ENCODE measurements at regions not wholly inside any gene's neighbourhood (a gene's known extent, or its start where the extent isn't known, plus 50 kb on each side); places are given as distances from the start of the nearest gene placed in this dataset.

GRCh38 chr5:147160902-147161700, 73.7 kb upstream of the STK32A start:
- no peaks in the 10 kb centered on the region for H3K4me1 ChIP-seq (ENCODE audit: control insufficient read depth, insufficient read depth, low read length)
- DNase-seq (ENCODE audit: low read depth, low spot score), result no peak

GRCh38 chr5:147162740-147163139, 72.1 kb upstream of the STK32A start:
- H3K36me3 ChIP-seq (ENCODE audit: control insufficient read depth, insufficient read depth, low read length), result no peaks in the 10 kb centered on the region
- H3K27me3 ChIP-seq (ENCODE audit: control insufficient read depth, insufficient read depth, low read length), result no peaks in the 10 kb centered on the region
- no peaks in the 10 kb centered on the region for H3K9me3 ChIP-seq (ENCODE audit: control insufficient read depth, insufficient read depth, low read length)
- no peak overlapping the region for H3K27ac ChIP-seq (ENCODE audit: low read length)
- H3K4me3 ChIP-seq (ENCODE audit: low read length), result no peak overlapping the region
- no peak for DNase-seq (ENCODE audit: low read depth, low spot score)
- H3K4me1 ChIP-seq (ENCODE audit: control insufficient read depth, insufficient read depth, low read length), result no peaks in the 10 kb centered on the region
- no CpG with 5 or more reads among the region's 7 CpGs for WGBS (ENCODE audit: insufficient coverage, insufficient read length)

More at GRCh38 chr5:147160902-147161700, 73.7 kb upstream of the STK32A start:
- Histone ChIP-seq H3K9me3 (ENCODE audit: control insufficient read depth, insufficient read depth, low read length) (no peaks in the 10 kb centered on the region), H3K27me3 (ENCODE audit: control insufficient read depth, insufficient read depth, low read length) (no peaks in the 10 kb centered on the region), H3K27ac (ENCODE audit: low read length) (no peak overlapping the region), H3K36me3 (ENCODE audit: control insufficient read depth, insufficient read depth, low read length) (no peaks in the 10 kb centered on the region), H3K4me3 (ENCODE audit: low read length) (no peak overlapping the region)
- no CpG with 5 or more reads among the region's 3 CpGs for WGBS (ENCODE audit: insufficient coverage, insufficient read length)

DNA sequence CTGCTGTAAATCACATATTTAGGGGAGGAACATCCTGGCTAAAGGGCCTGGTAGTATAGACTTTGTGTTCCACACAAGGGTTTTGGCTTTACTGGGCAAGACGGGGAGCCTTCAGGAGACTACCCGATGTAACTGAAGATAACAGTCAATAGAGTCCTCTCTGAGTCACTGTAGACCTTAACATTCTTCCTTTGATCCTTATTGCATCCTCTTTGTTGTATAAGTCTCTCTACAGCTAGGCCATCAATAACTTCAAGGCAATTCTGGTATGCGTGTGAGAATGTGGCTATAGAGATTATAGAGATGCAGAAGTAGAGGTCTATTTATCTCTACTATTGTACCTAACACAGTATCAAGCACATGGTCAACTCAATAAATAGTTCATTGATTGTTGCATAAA, 67.3 kb upstream of the STK32A start:
- H3K9me3 ChIP-seq (ENCODE audit: control insufficient read depth, insufficient read depth, low read length), result no peaks in the 10 kb centered on the region
- no peaks in the 10 kb centered on the region for H3K36me3 ChIP-seq (ENCODE audit: control insufficient read depth, insufficient read depth, low read length)
- no CpG with 5 or more reads among the region's 3 CpGs for WGBS (ENCODE audit: insufficient coverage, insufficient read length)
- H3K4me3 ChIP-seq (ENCODE audit: low read length), result no peak overlapping the region
- H3K4me1 ChIP-seq (ENCODE audit: control insufficient read depth, insufficient read depth, low read length), result no peaks in the 10 kb centered on the region
- no peaks in the 10 kb centered on the region for H3K27me3 ChIP-seq (ENCODE audit: control insufficient read depth, insufficient read depth, low read length)
- no peak overlapping the region for H3K27ac ChIP-seq (ENCODE audit: low read length)
- DNase-seq (ENCODE audit: low read depth, low spot score), result no peak

- H3K9me3 ChIP-seq (ENCODE audit: control insufficient read depth, insufficient read depth, low read length), result no peaks in the 10 kb centered on the region
- no peak overlapping the region for H3K27ac ChIP-seq (ENCODE audit: low read length)
- no peaks in the 10 kb centered on the region for H3K36me3 ChIP-seq (ENCODE audit: control insufficient read depth, insufficient read depth, low read length)
- no peak overlapping the region for H3K4me3 ChIP-seq (ENCODE audit: low read length)
- H3K4me1 ChIP-seq (ENCODE audit: control insufficient read depth, insufficient read depth, low read length), result no peaks in the 10 kb centered on the region
- WGBS (ENCODE audit: insufficient coverage, insufficient read length), result no CpG with 5 or more reads among the region's 4 CpGs
- DNase-seq (ENCODE audit: low read depth, low spot score), result no peak
- H3K27me3 ChIP-seq (ENCODE audit: control insufficient read depth, insufficient read depth, low read length), result no peaks in the 10 kb centered on the region
These were observed 66.1 kb upstream of the STK32A start for GRCh38 chr5:147168578-147169327.

GRCh38 chr5:147169399-147169798, 65.4 kb upstream of the STK32A start:
- no peak for DNase-seq (ENCODE audit: low read depth, low spot score)
- Histone ChIP-seq H3K4me3 (ENCODE audit: low read length) (no peak overlapping the region), H3K27me3 (ENCODE audit: control insufficient read depth, insufficient read depth, low read length) (no peaks in the 10 kb centered on the region), H3K36me3 (ENCODE audit: control insufficient read depth, insufficient read depth, low read length) (no peaks in the 10 kb centered on the region), H3K27ac (ENCODE audit: low read length) (no peak overlapping the region), H3K4me1 (ENCODE audit: control insufficient read depth, insufficient read depth, low read length) (no peaks in the 10 kb centered on the region), H3K9me3 (ENCODE audit: control insufficient read depth, insufficient read depth, low read length) (no peaks in the 10 kb centered on the region)

- Histone ChIP-seq H3K36me3 (ENCODE audit: control insufficient read depth, insufficient read depth, low read length) (no peaks in the 10 kb centered on the region), H3K9me3 (ENCODE audit: control insufficient read depth, insufficient read depth, low read length) (no peaks in the 10 kb centered on the region), H3K27ac (ENCODE audit: low read length) (no peak overlapping the region), H3K27me3 (ENCODE audit: control insufficient read depth, insufficient read depth, low read length) (no peaks in the 10 kb centered on the region), H3K4me1 (ENCODE audit: control insufficient read depth, insufficient read depth, low read length) (no peaks in the 10 kb centered on the region), H3K4me3 (ENCODE audit: low read length) (no peak overlapping the region)
- DNase-seq (ENCODE audit: low read depth, low spot score), result no peak
- WGBS (ENCODE audit: insufficient coverage, insufficient read length), result no CpG with 5 or more reads among the region's 3 CpGs
These were observed 64.9 kb upstream of the STK32A start for GRCh38 chr5:147169901-147170300.

DNA sequence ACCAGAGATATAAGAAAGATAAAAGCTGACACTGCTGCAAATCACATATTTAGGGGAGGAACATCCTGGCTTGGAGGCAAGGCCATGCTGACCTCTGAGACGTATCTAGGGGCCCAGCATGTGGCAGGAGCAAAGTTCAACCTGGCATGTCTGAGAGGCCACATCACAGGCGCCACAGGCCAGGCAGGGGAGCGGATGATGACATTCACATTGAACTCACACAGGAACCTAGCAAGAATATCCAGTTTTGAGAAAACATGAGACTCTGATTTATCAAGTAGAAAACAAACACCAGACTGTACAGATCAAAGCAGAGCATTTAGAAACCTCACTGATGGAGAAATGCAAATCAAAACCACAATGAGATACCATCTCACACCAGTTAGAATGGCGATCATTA, 64.2 kb upstream of the STK32A start:
- no peak overlapping the region for H3K27ac ChIP-seq (ENCODE audit: low read length)
- H3K27me3 ChIP-seq (ENCODE audit: control insufficient read depth, insufficient read depth, low read length), result no peaks in the 10 kb centered on the region
- WGBS (ENCODE audit: insufficient coverage, insufficient read length), result no CpG with 5 or more reads among the region's 4 CpGs
- no peaks in the 10 kb centered on the region for H3K4me1 ChIP-seq (ENCODE audit: control insufficient read depth, insufficient read depth, low read length)
- no peak overlapping the region for H3K4me3 ChIP-seq (ENCODE audit: low read length)
- H3K9me3 ChIP-seq (ENCODE audit: control insufficient read depth, insufficient read depth, low read length), result no peaks in the 10 kb centered on the region
- no peaks in the 10 kb centered on the region for H3K36me3 ChIP-seq (ENCODE audit: control insufficient read depth, insufficient read depth, low read length)
- DNase-seq (ENCODE audit: low read depth, low spot score), result no peak

- Histone ChIP-seq H3K4me1 (ENCODE audit: control insufficient read depth, insufficient read depth, low read length) (no peaks in the 10 kb centered on the region), H3K36me3 (ENCODE audit: control insufficient read depth, insufficient read depth, low read length) (no peaks in the 10 kb centered on the region), H3K4me3 (ENCODE audit: low read length) (no peak overlapping the region), H3K27ac (ENCODE audit: low read length) (no peak overlapping the region), H3K9me3 (ENCODE audit: control insufficient read depth, insufficient read depth, low read length) (no peaks in the 10 kb centered on the region), H3K27me3 (ENCODE audit: control insufficient read depth, insufficient read depth, low read length) (no peaks in the 10 kb centered on the region)
- DNase-seq (ENCODE audit: low read depth, low spot score), result no peak
- WGBS (ENCODE audit: insufficient coverage, insufficient read length), result no CpG with 5 or more reads among the region's 2 CpGs
These were observed 60.1 kb upstream of the STK32A start for GRCh38 chr5:147174671-147175265.

DNA sequence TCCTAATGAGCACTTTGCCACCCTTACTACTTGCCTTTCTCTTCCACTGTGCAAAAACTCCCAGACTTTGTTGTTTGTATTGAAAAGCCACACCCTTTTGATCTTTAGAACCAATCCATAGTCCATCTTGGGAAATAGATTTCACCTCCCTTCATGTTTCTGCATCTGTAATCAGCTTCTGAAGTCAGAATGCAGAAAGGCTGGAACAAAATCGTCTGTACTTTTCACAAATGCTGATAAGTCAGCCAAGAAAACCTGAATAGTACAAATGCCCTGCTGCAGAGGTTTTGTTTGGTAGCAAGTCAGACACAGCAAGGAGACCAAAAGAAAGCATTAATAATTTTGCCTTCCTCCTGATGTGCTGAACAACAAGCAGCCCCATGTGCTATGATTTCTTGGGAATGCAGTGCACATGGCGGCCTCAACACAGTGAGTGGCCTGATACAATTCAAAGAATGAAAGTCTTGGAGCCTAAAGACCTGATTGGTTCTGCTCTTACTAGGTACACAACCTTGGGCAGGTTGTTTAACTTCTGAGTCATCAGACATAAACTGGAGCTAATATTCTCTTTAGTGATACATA, 59.2 kb upstream of the STK32A start:
- WGBS (ENCODE audit: insufficient coverage, insufficient read length), result no CpG with 5 or more reads among the region's 2 CpGs
- DNase-seq (ENCODE audit: low read depth, low spot score), result no peak
- H3K36me3 ChIP-seq (ENCODE audit: control insufficient read depth, insufficient read depth, low read length), result no peaks in the 10 kb centered on the region
- H3K4me1 ChIP-seq (ENCODE audit: control insufficient read depth, insufficient read depth, low read length), result no peaks in the 10 kb centered on the region
- no peak overlapping the region for H3K4me3 ChIP-seq (ENCODE audit: low read length)
- no peak overlapping the region for H3K27ac ChIP-seq (ENCODE audit: low read length)
- no peaks in the 10 kb centered on the region for H3K9me3 ChIP-seq (ENCODE audit: control insufficient read depth, insufficient read depth, low read length)
- no peaks in the 10 kb centered on the region for H3K27me3 ChIP-seq (ENCODE audit: control insufficient read depth, insufficient read depth, low read length)

DNA sequence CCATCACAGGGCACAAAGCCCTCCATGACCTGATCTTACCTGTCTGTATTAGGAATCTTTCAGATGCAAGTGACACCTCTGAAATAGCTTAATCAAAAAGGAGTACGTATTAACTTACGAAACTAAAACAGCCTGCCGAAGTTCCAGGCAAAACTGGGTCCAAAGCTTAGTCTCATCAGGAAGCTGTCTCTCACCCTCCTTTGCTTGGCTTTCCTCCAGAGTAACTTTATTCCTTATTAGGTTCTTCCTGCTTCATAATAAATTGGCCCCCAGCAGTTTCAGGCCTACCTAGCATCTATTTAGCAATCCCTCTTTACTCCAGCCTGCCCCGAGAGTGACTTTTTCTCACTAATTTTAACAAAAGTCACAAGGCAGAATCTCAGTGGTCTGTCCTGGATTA, 58.4 kb upstream of the STK32A start:
- Histone ChIP-seq H3K4me1 (ENCODE audit: control insufficient read depth, insufficient read depth, low read length) (no peaks in the 10 kb centered on the region), H3K36me3 (ENCODE audit: control insufficient read depth, insufficient read depth, low read length) (no peaks in the 10 kb centered on the region), H3K9me3 (ENCODE audit: control insufficient read depth, insufficient read depth, low read length) (no peaks in the 10 kb centered on the region), H3K27me3 (ENCODE audit: control insufficient read depth, insufficient read depth, low read length) (no peaks in the 10 kb centered on the region), H3K4me3 (ENCODE audit: low read length) (no peak overlapping the region), H3K27ac (ENCODE audit: low read length) (no peak overlapping the region)
- no peak for DNase-seq (ENCODE audit: low read depth, low spot score)
- WGBS (ENCODE audit: insufficient coverage, insufficient read length), result no CpG with 5 or more reads among the region's 4 CpGs

All from iPS DF 6.9 (cell line).